Coronary artery (tissue), 2 donors: ENCODE measurements at regions not wholly inside any gene's neighbourhood (a gene's known extent, or its start where the extent isn't known, plus 50 kb on each side); places are given as distances from the start of the nearest gene placed in this dataset.

Source experiments
- DNase-seq: peaks from one replicate; pipeline ENCODE4 v3.0.0-alpha.2; 2017; ENCODE audit warnings: low spot score
- H3K27ac ChIP-seq, 2 donors: fragments of 200-600 bp; sonication (generic); one replicate each; pipeline ENCODE4 v1.5.1; 2016 to 2019
- H3K4me3 ChIP-seq: fragments of 200-600 bp; sonication (generic); 2 replicates; pipeline ENCODE4 v1.5.1; 2016; ENCODE audit warnings: mild to moderate bottlenecking, moderate library complexity
- CTCF ChIP-seq: fragments of 200-600 bp; sonication (generic); IDR thresholded peaks from one replicate; pipeline ENCODE4 v1.5.1; 2019; ENCODE audit warnings: antibody characterized with exemption

- DNase-seq = no peak
- no peak overlapping the region for H3K4me3 ChIP-seq
- H3K27ac ChIP-seq = no peak overlapping the region
- no peak for TF ChIP-seq CTCF
These were observed 154.3 kb downstream of the VRK1 start for GRCh38 chr14:96951511-96951910.

GRCh38 chr14:96953087-96953874 lies 156.1 kb downstream of the VRK1 start:
- H3K4me3 ChIP-seq = no peak overlapping the region
- DNase-seq = no peak
- TF ChIP-seq CTCF = no peak
- no peak overlapping the region for H3K27ac ChIP-seq

DNA sequence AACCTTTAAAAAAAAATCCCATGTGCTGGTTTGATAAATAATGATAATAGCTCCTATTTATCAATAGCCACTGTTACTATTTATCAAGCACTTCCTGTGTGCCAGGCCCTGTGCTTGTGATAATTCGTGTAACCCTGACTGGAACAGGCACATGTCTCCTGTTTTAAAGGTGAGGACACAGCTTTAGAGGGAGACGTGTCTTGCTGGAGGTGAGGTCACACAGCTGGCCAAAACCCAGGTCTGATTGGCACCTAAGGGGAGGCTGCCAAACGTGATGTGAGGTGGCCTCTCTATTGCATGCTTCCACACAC lies 156.6 kb downstream of the VRK1 start:
- H3K27ac ChIP-seq = no peak overlapping the region
- no peak for TF ChIP-seq CTCF
- DNase-seq = no peak
- no peak overlapping the region for H3K4me3 ChIP-seq

- DNase-seq = no peak
- no peak overlapping the region for H3K4me3 ChIP-seq
- no peak for TF ChIP-seq CTCF
- no peak overlapping the region for H3K27ac ChIP-seq
These were observed 159.5 kb downstream of the VRK1 start for GRCh38 chr14:96956464-96957239.

GRCh38 chr14:96958057-96958456 lies 160.9 kb downstream of the VRK1 start:
- no peak overlapping the region for H3K4me3 ChIP-seq
- H3K27ac ChIP-seq = no peak overlapping the region
- no peak for DNase-seq
- no peak for TF ChIP-seq CTCF

GRCh38 chr14:96959992-96960391 lies 162.8 kb downstream of the VRK1 start:
- no peak for TF ChIP-seq CTCF
- no peak overlapping the region for H3K27ac ChIP-seq
- H3K4me3 ChIP-seq = no peak overlapping the region
- no peak for DNase-seq
